IMR-90 (cell line): ENCODE measurements at regions not wholly inside any gene's neighbourhood (a gene's known extent, or its start where the extent isn't known, plus 50 kb on each side); places are given as distances from the start of the nearest gene placed in this dataset.

Experiments used
- ATAC-seq: fragments of 200-7000 bp; cut with Tn5 transposase; 2 replicates; pipeline ENCODE4 v1.9.1; 2020; ENCODE audit warnings: low read depth, mild to moderate bottlenecking, moderate library complexity
- BruUV-seq: library from RNA; stranded (reverse); fragments of 400-500 nt; replicated peaks from 2 replicates; lab custom pipeline; 2021; lab: Mats Ljungman, UMichigan
- CTCF ChIA-PET: fragments of 300-600 bp; formaldehyde crosslinking; extraction: SDS; loops from one replicate; lab custom pipeline; 2021; ENCODE audit warnings: antibody characterized with exemption; lab: Yijun Ruan, JAX
- POLR2A ChIA-PET: fragments of 300-600 bp; sonication (Branson Sonifier 250); formaldehyde crosslinking; loops from one replicate; lab custom pipeline; 2022; ENCODE audit warnings: antibody characterized with exemption; ENCODE audit not compliant: unreplicated experiment; lab: Charles Lee
- DNase-seq: peaks from one replicate; pipeline ENCODE4 v3.0.0; 2013
- H2AFZ ChIP-seq: replicated peaks from 2 replicates; pipeline ENCODE3; 2013; ENCODE audit warnings: low read length, mild to moderate bottlenecking; ENCODE audit not compliant: poor library complexity
- H2AK5ac ChIP-seq: 2 replicates; pipeline ENCODE4 v1.6.1; 2013; ENCODE audit warnings: low read depth, low read length, inconsistent platforms
- H2AK9ac ChIP-seq: replicated peaks from 2 replicates; pipeline ENCODE3; 2013; ENCODE audit warnings: mild to moderate bottlenecking, low read depth, low read length, moderate library complexity; ENCODE audit not compliant: poor library complexity
- H2BK120ac ChIP-seq: 2 replicates; pipeline ENCODE4 v1.6.1; 2013; ENCODE audit warnings: low read depth, low read length, inconsistent platforms
- H2BK15ac ChIP-seq: 3 replicates; pipeline ENCODE4 v1.6.1; 2013; ENCODE audit warnings: low read depth, low read length, inconsistent platforms
- H2BK20ac ChIP-seq: 2 replicates; pipeline ENCODE4 v1.6.1; 2013; ENCODE audit warnings: low read depth, mild to moderate bottlenecking, inconsistent platforms, low read length, moderate library complexity
- H2BK5ac ChIP-seq: 2 replicates; pipeline ENCODE4 v1.6.1; 2013; ENCODE audit warnings: mild to moderate bottlenecking, low read depth, low read length, inconsistent platforms; ENCODE audit not compliant: poor library complexity, severe bottlenecking
- H3K14ac ChIP-seq: replicated peaks from 2 replicates; pipeline ENCODE4 v1.6.1; 2013; ENCODE audit warnings: low read depth, low read length, inconsistent platforms
- H3K18ac ChIP-seq: 2 replicates; pipeline ENCODE4 v1.6.1; 2013; ENCODE audit warnings: low read depth, low read length, control low read depth
- H3K23ac ChIP-seq: 2 replicates; pipeline ENCODE4 v1.6.1; 2013; ENCODE audit warnings: low read depth, low read length, inconsistent platforms
- H3K27ac ChIP-seq: 2 replicates; pipeline ENCODE4 v1.5.1; 2013; ENCODE audit warnings: mild to moderate bottlenecking, control low read depth, low read length; ENCODE audit not compliant: insufficient read depth
- H3K27me3 ChIP-seq: 2 replicates; pipeline ENCODE4 v1.6.1; 2013; ENCODE audit warnings: low read length; ENCODE audit not compliant: control insufficient read depth, insufficient read depth
- H3K36me3 ChIP-seq: 2 replicates; pipeline ENCODE4 v1.6.1; 2013; ENCODE audit warnings: low read length, mixed read lengths; ENCODE audit not compliant: control insufficient read depth, insufficient read depth
- H3K4ac ChIP-seq: 2 replicates; pipeline ENCODE4 v1.6.1; 2013; ENCODE audit warnings: low read depth, low read length, inconsistent platforms
- H3K4me1 ChIP-seq: 2 replicates; pipeline ENCODE4 v1.6.1; 2013; ENCODE audit warnings: low read length, mixed read lengths; ENCODE audit not compliant: control insufficient read depth, insufficient read depth
- H3K4me2 ChIP-seq: 2 replicates; pipeline ENCODE4 v1.6.1; 2013; ENCODE audit warnings: low read depth, mild to moderate bottlenecking, control low read depth, low read length, moderate library complexity
- H3K4me3 ChIP-seq: 2 replicates; pipeline ENCODE4 v1.5.1; 2013; ENCODE audit warnings: low read depth, mild to moderate bottlenecking, control low read depth, low read length, moderate library complexity; ENCODE audit not compliant: insufficient read depth
- H3K56ac ChIP-seq: 2 replicates; pipeline ENCODE4 v1.6.1; 2013; ENCODE audit warnings: low read length, inconsistent platforms; ENCODE audit not compliant: insufficient read depth; ENCODE audit errors: extremely low read depth
- H3K79me1 ChIP-seq, 2 experiments: 2 replicates each; pipeline ENCODE4 v1.6.1; 2013; ENCODE audit warnings: low read length in 2 of 2, inconsistent platforms in 1 of 2, low read depth in 1 of 2
- H3K9ac ChIP-seq: 2 replicates; pipeline ENCODE4 v1.6.1; 2013; ENCODE audit warnings: low read depth, low read length, control low read depth
- H3K9me1 ChIP-seq: 2 replicates; pipeline ENCODE4 v1.6.1; 2013; ENCODE audit warnings: low read length, inconsistent platforms; ENCODE audit not compliant: insufficient read depth
- H3K9me3 ChIP-seq: 2 replicates; pipeline ENCODE4 v1.6.1; 2013; ENCODE audit warnings: low read length; ENCODE audit not compliant: control insufficient read depth, insufficient read depth
- H4K20me1 ChIP-seq: 2 replicates; pipeline ENCODE4 v1.6.1; 2013; ENCODE audit warnings: low read length, inconsistent platforms; ENCODE audit not compliant: insufficient read depth
- H4K5ac ChIP-seq: 2 replicates; pipeline ENCODE4 v1.6.1; 2013; ENCODE audit warnings: mild to moderate bottlenecking, low read depth, low read length, control low read depth
- H4K8ac ChIP-seq, 2 experiments: 2 replicates each; pipeline ENCODE4 v1.6.1; 2013; ENCODE audit warnings: low read depth in 2 of 2, low read length in 2 of 2, control low read depth in 1 of 2, inconsistent platforms in 1 of 2
- H4K91ac ChIP-seq: 2 replicates; pipeline ENCODE4 v1.6.1; 2013; ENCODE audit warnings: low read depth, low read length, inconsistent platforms; ENCODE audit not compliant: insufficient read depth
- BHLHE40 ChIP-seq: fragments of 150-350 bp; IDR thresholded peaks from 2 replicates; pipeline ENCODE4 v1.6.1; 2016; ENCODE audit warnings: mild to moderate bottlenecking, low read depth, low read length
- RAD21 ChIP-seq: IDR thresholded peaks from 2 replicates; pipeline ENCODE4 v1.6.1; 2012; ENCODE audit warnings: low read length, improper control_type of control experiment
- SMC3 ChIP-seq: fragments of 150-350 bp; IDR thresholded peaks from 2 replicates; pipeline ENCODE4 v1.6.1; 2016; ENCODE audit warnings: low read depth, mild to moderate bottlenecking, antibody characterized with exemption, low read length, moderate library complexity
- WGBS, 2 experiments: methylation state at CpG; one replicate each; pipeline versions ENCODE4 v1.1.5 to v1.1.7; 2013; ENCODE audit warnings: missing lambda C conversion rate in 2 of 2; ENCODE audit not compliant: insufficient read length in 1 of 2; ENCODE audit errors: extremely low coverage in 2 of 2; 5-methylcytosine and 5-hydroxymethylcytosine counted together
- dilution Hi-C: fragments of 300-500 bp; cut with HindIII; formaldehyde crosslinking; loops from one replicate; pipeline ENCODE4 v1.14.3; 2018; ENCODE audit warnings: low sequenced_read_pairs; ENCODE audit not compliant: unreplicated experiment
- in situ Hi-C: fragments of 300-500 bp; cut with MboI; formaldehyde crosslinking; loops from 3 replicates; pipeline ENCODE4 v1.14.3; 2019; ENCODE audit warnings: low sequenced_read_pairs, inconsistent platforms, mixed read lengths
- intact Hi-C: fragments of 100-400 bp; cut with micrococcal nuclease; formaldehyde crosslinking; loops from 2 replicates; pipeline ENCODE4 v1.10.0; 2022

DNA sequence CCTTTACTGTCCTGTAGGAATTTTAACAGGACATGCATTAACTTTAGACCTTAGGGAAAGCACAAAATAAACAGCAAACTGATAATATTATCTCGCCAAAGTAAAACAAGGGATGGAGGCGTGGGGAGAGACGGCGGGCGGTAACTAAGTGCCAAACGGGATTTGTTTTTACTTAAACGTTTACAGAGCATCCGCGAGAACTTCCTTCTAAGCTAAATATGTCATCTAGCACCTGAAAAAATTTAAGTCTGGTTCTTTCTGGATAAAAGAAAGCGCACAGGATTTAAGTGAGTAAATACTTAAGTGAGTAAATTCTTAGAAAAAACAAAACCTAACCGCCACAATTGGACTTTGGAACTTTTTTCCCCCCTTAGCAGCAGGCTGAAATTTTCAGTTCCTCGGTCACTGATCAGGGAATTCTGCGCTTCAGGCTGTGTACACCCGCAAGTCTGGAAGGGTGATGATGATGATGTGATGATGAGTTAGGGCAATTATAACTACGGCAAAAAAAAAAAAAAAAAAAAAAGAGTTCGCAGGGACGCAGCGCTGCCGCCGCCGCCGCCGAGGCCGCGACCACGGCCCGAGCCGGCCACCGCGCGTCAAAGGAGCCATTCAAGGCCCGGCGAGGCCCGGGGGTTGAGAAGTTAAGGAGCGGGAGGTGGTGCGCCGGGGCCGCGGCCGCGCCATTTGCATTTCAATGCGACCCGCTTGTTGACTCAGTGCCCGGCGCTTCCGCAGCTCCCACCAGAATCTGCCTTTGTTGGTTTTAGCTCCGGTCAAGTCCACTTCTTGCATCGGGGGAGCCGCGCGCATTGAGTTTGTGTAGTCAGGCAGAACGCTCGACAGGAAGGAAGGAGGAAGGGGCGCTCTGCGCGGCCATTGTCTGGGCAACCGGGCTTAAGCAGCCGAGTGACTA, 108.8 kb downstream of the SPRY1 start:
- Histone ChIP-seq H3K56ac (0 out of 2 replicates have a peak overlapping the region, but pooled peaks have one; percentile 26), H2AFZ (peak overlapping the region; percentile 94), H3K18ac (peak overlapping the region; percentile 59), H4K8ac (peak overlapping the region; percentile 73 to 95), H3K9ac (peak overlapping the region; percentile 58), H3K14ac (peak overlapping the region; percentile 66), H4K20me1 (no peaks in the 10 kb centered on the region), H2BK5ac (no peak overlapping the region), H3K9me3 (no peaks in the 10 kb centered on the region), H4K5ac (peak overlapping the region; percentile 55), H3K4me3 (peak overlapping the region; percentile 45), H3K9me1 (peaks cover 8% of the 10 kb centered on the region; the same call in 1 of the 2 replicates), H3K27me3 (no peaks in the 10 kb centered on the region), H4K91ac (peak overlapping the region; percentile 86), H2AK5ac (no peak overlapping the region), H3K27ac (peak overlapping the region; percentile 42), H3K4me2 (peak overlapping the region; percentile 80), H2BK20ac (peak overlapping the region; percentile 87), H2BK120ac (peak overlapping the region; percentile 86), H2BK15ac (peak overlapping the region; percentile 74; the same call in 1 of the 3 replicates), H2AK9ac (peak overlapping the region; percentile 6), H3K4me1 (no peaks in the 10 kb centered on the region; the same call in 1 of the 2 replicates), H3K36me3 (no peaks in the 10 kb centered on the region), H3K23ac (peak overlapping the region; percentile 71), H3K79me1 (no peaks in the 10 kb centered on the region), H3K4ac (peak overlapping the region; percentile 87)
- no TSS peak for BruUV-seq
- ChIA-PET CTCF (interaction anchor here (0.6 kb wide), 2 partner anchors 18 to 50 kb away, joined by 3 to 4 read pairs; no protein-coding TSS in a partner anchor), POLR2A (no interaction called here)
- dilution Hi-C loops (no loop called here), in situ Hi-C loops (no loop called here), intact Hi-C loops (loop anchor here (2.0 kb wide), 1 partner anchor 107 kb away; no protein-coding TSS in a partner anchor)
- ATAC-seq (peak; percentile 88), DNase-seq (peak; percentile 61)
- TF ChIP-seq BHLHE40 = peak; percentile 31; the same call in 1 of the 2 replicates
- no peak for TF ChIP-seq SMC3
- peak; percentile 4; the same call in 1 of the 2 replicates for TF ChIP-seq RAD21
- WGBS, 2 experiments = 5% methylated on average over 26 of the region's 58 CpGs; no CpG with 5 or more reads in 1 of the 2 experiments
